ENCODE measurements at regions not wholly inside any gene's neighbourhood (a gene's known extent, or its start where the extent isn't known, plus 50 kb on each side); places are given as distances from the start of the nearest gene placed in this dataset.

DNA sequence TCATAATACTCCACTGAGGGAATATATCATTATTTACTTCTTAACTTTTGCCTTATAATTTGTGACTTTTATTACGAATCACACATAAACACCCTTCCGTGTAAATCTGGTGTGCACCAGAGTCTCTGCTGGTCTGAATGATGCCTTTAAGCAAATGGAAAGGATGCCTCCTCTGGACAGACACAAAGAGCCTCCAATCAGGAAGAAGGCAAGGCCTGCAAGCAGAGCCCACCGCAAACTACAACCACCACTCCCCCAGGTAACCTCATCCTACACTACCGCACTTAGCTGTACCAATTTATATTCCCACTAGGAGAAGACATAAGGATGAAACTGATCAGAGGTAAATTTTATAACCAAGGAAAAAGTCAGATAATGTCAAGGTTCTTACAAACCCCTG, 137.6 kb downstream of the KLF12 start:
- H3K9me3 ChIP-seq: peaks cover 5% of the 10 kb centered on the region; the same call in 1 of the 2 replicates
- intact Hi-C loops (cut with micrococcal nuclease; ENCODE audit: unreplicated experiment): no loop called here
- no peaks in the 10 kb centered on the region for H3K36me3 ChIP-seq (ENCODE audit: control insufficient read depth, insufficient read depth, low read length)
- H3K4me1 ChIP-seq: peaks cover 9% of the 10 kb centered on the region
- ChIA-PET POLR2A (no interaction called here), CTCF (no interaction called here)
- no peak for DNase-seq
- no peak overlapping the region for H3K4me3 Mint-ChIP-seq (ENCODE audit: unreplicated experiment)
- H3K27me3 ChIP-seq (replicated peaks; ENCODE audit: control insufficient read depth, insufficient read depth, low read length): no peaks in the 10 kb centered on the region
- BruUV-seq (replicated peaks): no TSS peak
- H3K4me3 ChIP-seq (ENCODE audit: low read depth, low read length): no peak overlapping the region
- H3K27me3 Mint-ChIP-seq (ENCODE audit: insufficient read depth, unreplicated experiment): no peaks in the 10 kb centered on the region
- TF ChIP-seq, protein P1, sequence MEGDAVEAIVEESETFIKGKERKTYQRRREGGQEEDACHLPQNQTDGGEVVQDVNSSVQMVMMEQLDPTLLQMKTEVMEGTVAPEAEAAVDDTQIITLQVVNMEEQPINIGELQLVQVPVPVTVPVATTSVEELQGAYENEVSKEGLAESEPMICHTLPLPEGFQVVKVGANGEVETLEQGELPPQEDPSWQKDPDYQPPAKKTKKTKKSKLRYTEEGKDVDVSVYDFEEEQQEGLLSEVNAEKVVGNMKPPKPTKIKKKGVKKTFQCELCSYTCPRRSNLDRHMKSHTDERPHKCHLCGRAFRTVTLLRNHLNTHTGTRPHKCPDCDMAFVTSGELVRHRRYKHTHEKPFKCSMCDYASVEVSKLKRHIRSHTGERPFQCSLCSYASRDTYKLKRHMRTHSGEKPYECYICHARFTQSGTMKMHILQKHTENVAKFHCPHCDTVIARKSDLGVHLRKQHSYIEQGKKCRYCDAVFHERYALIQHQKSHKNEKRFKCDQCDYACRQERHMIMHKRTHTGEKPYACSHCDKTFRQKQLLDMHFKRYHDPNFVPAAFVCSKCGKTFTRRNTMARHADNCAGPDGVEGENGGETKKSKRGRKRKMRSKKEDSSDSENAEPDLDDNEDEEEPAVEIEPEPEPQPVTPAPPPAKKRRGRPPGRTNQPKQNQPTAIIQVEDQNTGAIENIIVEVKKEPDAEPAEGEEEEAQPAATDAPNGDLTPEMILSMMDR (IDR thresholded peaks at IDR 0.05; ENCODE audit: insufficient read depth in 1 of 2, low read depth in 1 of 2, low read length in 1 of 2, severe bottlenecking in 1 of 2, unreplicated experiment in 1 of 2): no peak
- H3K36me3 Mint-ChIP-seq (ENCODE audit: insufficient read depth, unreplicated experiment): no peaks in the 10 kb centered on the region
- no peaks in the 10 kb centered on the region for H3K9me3 Mint-ChIP-seq (ENCODE audit: unreplicated experiment)
- H3K4me1 Mint-ChIP-seq (ENCODE audit: low read depth, unreplicated experiment): peaks cover 13% of the 10 kb centered on the region
- H3K27ac Mint-ChIP-seq (ENCODE audit: unreplicated experiment): no peak overlapping the region

GRCh38 chr13:73995736-73996135, 138.5 kb downstream of the KLF12 start:
- no peak for DNase-seq
- H3K9me3 Mint-ChIP-seq (ENCODE audit: unreplicated experiment): no peaks in the 10 kb centered on the region
- Histone ChIP-seq H3K4me3 (ENCODE audit: low read depth, low read length) (no peak overlapping the region), H3K9me3 (peaks cover 5% of the 10 kb centered on the region; the same call in 1 of the 2 replicates), H3K4me1 (peaks cover 9% of the 10 kb centered on the region), H3K27me3 (replicated peaks; ENCODE audit: control insufficient read depth, insufficient read depth, low read length) (no peaks in the 10 kb centered on the region), H3K36me3 (ENCODE audit: control insufficient read depth, insufficient read depth, low read length) (no peaks in the 10 kb centered on the region)
- BruUV-seq (replicated peaks): no TSS peak
- H3K27me3 Mint-ChIP-seq (ENCODE audit: insufficient read depth, unreplicated experiment): no peaks in the 10 kb centered on the region
- CTCF ChIA-PET: no interaction called here
- H3K4me1 Mint-ChIP-seq (ENCODE audit: low read depth, unreplicated experiment): peaks cover 13% of the 10 kb centered on the region
- POLR2A ChIA-PET: no interaction called here
- no peak overlapping the region for H3K27ac Mint-ChIP-seq (ENCODE audit: unreplicated experiment)
- no peak overlapping the region for H3K4me3 Mint-ChIP-seq (ENCODE audit: unreplicated experiment)
- no peaks in the 10 kb centered on the region for H3K36me3 Mint-ChIP-seq (ENCODE audit: insufficient read depth, unreplicated experiment)
- TF ChIP-seq, protein P1 (IDR thresholded peaks at IDR 0.05; ENCODE audit: insufficient read depth in 1 of 2, low read depth in 1 of 2, low read length in 1 of 2, severe bottlenecking in 1 of 2, unreplicated experiment in 1 of 2): no peak
- intact Hi-C loops (cut with micrococcal nuclease; ENCODE audit: unreplicated experiment): no loop called here

- Mint-ChIP-seq H3K27ac (ENCODE audit: unreplicated experiment) (no peak overlapping the region), H3K27me3 (ENCODE audit: insufficient read depth, unreplicated experiment) (no peaks in the 10 kb centered on the region), H3K36me3 (ENCODE audit: insufficient read depth, unreplicated experiment) (no peaks in the 10 kb centered on the region), H3K4me3 (ENCODE audit: unreplicated experiment) (no peak overlapping the region), H3K4me1 (ENCODE audit: low read depth, unreplicated experiment) (peaks cover 26% of the 10 kb centered on the region), H3K9me3 (ENCODE audit: unreplicated experiment) (no peaks in the 10 kb centered on the region)
- no peaks in the 10 kb centered on the region for H3K27me3 ChIP-seq (replicated peaks; ENCODE audit: control insufficient read depth, insufficient read depth, low read length)
- no peak overlapping the region for H3K4me3 ChIP-seq (ENCODE audit: low read depth, low read length)
- H3K9me3 ChIP-seq: peaks cover 5% of the 10 kb centered on the region; the same call in 1 of the 2 replicates
- DNase-seq: no peak
- ChIA-PET CTCF (no interaction called here), POLR2A (no interaction called here)
- no peaks in the 10 kb centered on the region for H3K36me3 ChIP-seq (ENCODE audit: control insufficient read depth, insufficient read depth, low read length)
- intact Hi-C loops (cut with micrococcal nuclease; ENCODE audit: unreplicated experiment): no loop called here
- TF ChIP-seq, protein P1 (IDR thresholded peaks at IDR 0.05; ENCODE audit: insufficient read depth in 1 of 2, low read depth in 1 of 2, low read length in 1 of 2, severe bottlenecking in 1 of 2, unreplicated experiment in 1 of 2): no peak
- no TSS peak for BruUV-seq (replicated peaks)
- H3K4me1 ChIP-seq: peaks cover 13% of the 10 kb centered on the region
Observed at GRCh38 chr13:73993661-73994060, 140.5 kb downstream of the KLF12 start.

All from Caco-2 (cell line).